Memory B cell (primary cell): ENCODE measurements at regions not wholly inside any gene's neighbourhood (a gene's known extent, or its start where the extent isn't known, plus 50 kb on each side); places are given as distances from the start of the nearest gene placed in this dataset.
"Not testable (repeated sequence)": the region's sequence is repeated elsewhere in the genome, so short reads cannot be mapped to it uniquely, and the experiment has no call there.

Experiments
- ATAC-seq: fragments of 150-1000 bp; cut with Tn5 transposase; 2 replicates; pipeline ENCODE4 v1.10.0; 2021; ENCODE audit warnings: low read depth, mild to moderate bottlenecking, moderate library complexity
- DNase-seq, 2 donors: peaks; one replicate each; pipeline ENCODE4 v3.0.0; 2022; ENCODE audit warnings: low spot score in 2 of 2
- H3K27ac Mint-ChIP-seq: one replicate; pipeline ENCODE4 v1.8.0; 2022; ENCODE audit warnings: mild to moderate bottlenecking, moderate library complexity, mixed read lengths
- H3K27me3 Mint-ChIP-seq: one replicate; pipeline ENCODE4 v1.8.0; 2022; ENCODE audit warnings: mixed read lengths
- H3K36me3 Mint-ChIP-seq: one replicate; pipeline ENCODE4 v1.8.0; 2022; ENCODE audit warnings: mild to moderate bottlenecking, mixed read lengths
- H3K4me1 Mint-ChIP-seq: one replicate; pipeline ENCODE4 v1.8.0; 2022; ENCODE audit warnings: mixed read lengths
- H3K4me3 Mint-ChIP-seq: one replicate; pipeline ENCODE4 v1.8.0; 2022; ENCODE audit warnings: mild to moderate bottlenecking, moderate library complexity, mixed read lengths
- H3K9me3 Mint-ChIP-seq: one replicate; pipeline ENCODE4 v1.8.0; 2022; ENCODE audit warnings: mixed read lengths

GRCh38 chr1:5150191-5150590, 495.8 kb downstream of the AJAP1 start:
- H3K36me3 Mint-ChIP-seq, result no peaks in the 10 kb centered on the region
- H3K27ac Mint-ChIP-seq, result no peak overlapping the region
- DNase-seq, result no peak

GRCh38 chr1:5147806-5148205, 493.4 kb downstream of the AJAP1 start:
- Mint-ChIP-seq H3K4me3 (no peak overlapping the region), H3K36me3 (no peaks in the 10 kb centered on the region), H3K4me1 (no peaks in the 10 kb centered on the region), H3K27me3 (peaks cover 13% of the 10 kb centered on the region), H3K9me3 (peaks cover 4% of the 10 kb centered on the region), H3K27ac (no peak overlapping the region)
- ATAC-seq, result no peak
- no peak for DNase-seq

More at GRCh38 chr1:5150191-5150590, 495.8 kb downstream of the AJAP1 start:
- H3K27me3 Mint-ChIP-seq, result peaks cover 7% of the 10 kb centered on the region
- no peaks in the 10 kb centered on the region for H3K4me1 Mint-ChIP-seq
- no peak for ATAC-seq
- no peak overlapping the region for H3K4me3 Mint-ChIP-seq
- peaks cover 5% of the 10 kb centered on the region for H3K9me3 Mint-ChIP-seq

- Mint-ChIP-seq H3K4me3 (no peak overlapping the region), H3K9me3 (no peaks in the 10 kb centered on the region), H3K27ac (no peak overlapping the region), H3K27me3 (peaks cover 11% of the 10 kb centered on the region), H3K36me3 (no peaks in the 10 kb centered on the region), H3K4me1 (no peaks in the 10 kb centered on the region)
- DNase-seq (no peak), ATAC-seq (no peak)
Observed at GRCh38 chr1:5142389-5142788, 488.0 kb downstream of the AJAP1 start.

- H3K9me3 Mint-ChIP-seq, result peaks cover 2% of the 10 kb centered on the region
- H3K27ac Mint-ChIP-seq, result no peak overlapping the region
- ATAC-seq (no peak), DNase-seq (no peak)
- peaks cover 12% of the 10 kb centered on the region for H3K27me3 Mint-ChIP-seq
- no peaks in the 10 kb centered on the region for H3K36me3 Mint-ChIP-seq
- no peak overlapping the region for H3K4me3 Mint-ChIP-seq
- H3K4me1 Mint-ChIP-seq, result no peaks in the 10 kb centered on the region
Observed at GRCh38 chr1:5141750-5142149, 487.3 kb downstream of the AJAP1 start.

- ATAC-seq, result no peak
- Mint-ChIP-seq H3K27me3 (peaks cover 12% of the 10 kb centered on the region), H3K9me3 (peaks cover 2% of the 10 kb centered on the region), H3K27ac (no peak overlapping the region), H3K4me3 (no peak overlapping the region), H3K36me3 (no peaks in the 10 kb centered on the region), H3K4me1 (no peaks in the 10 kb centered on the region)
- no peak for DNase-seq
Observed at GRCh38 chr1:5140962-5141361, 486.6 kb downstream of the AJAP1 start.

GRCh38 chr1:5140136-5140535, 485.7 kb downstream of the AJAP1 start:
- Mint-ChIP-seq H3K27me3 (peaks cover 8% of the 10 kb centered on the region), H3K4me1 (no peaks in the 10 kb centered on the region), H3K36me3 (no peaks in the 10 kb centered on the region), H3K9me3 (peaks cover 2% of the 10 kb centered on the region), H3K27ac (no peak overlapping the region), H3K4me3 (no peak overlapping the region)
- ATAC-seq (no peak), DNase-seq (no peak)

- no peak for ATAC-seq
Observed at GRCh38 chr1:5129746-5130355, 475.4 kb downstream of the AJAP1 start.

GRCh38 chr1:5125208-5125607, 470.8 kb downstream of the AJAP1 start:
- no peaks in the 10 kb centered on the region for H3K4me1 Mint-ChIP-seq
- ATAC-seq (no peak), DNase-seq (no peak)
- peaks cover 5% of the 10 kb centered on the region for H3K9me3 Mint-ChIP-seq
- peaks cover 6% of the 10 kb centered on the region for H3K27me3 Mint-ChIP-seq
- no peaks in the 10 kb centered on the region for H3K36me3 Mint-ChIP-seq
- H3K4me3 Mint-ChIP-seq, result no peak overlapping the region
- no peak overlapping the region for H3K27ac Mint-ChIP-seq

More at GRCh38 chr1:5129746-5130355, 475.4 kb downstream of the AJAP1 start:
- no peaks in the 10 kb centered on the region for H3K9me3 Mint-ChIP-seq
- no peaks in the 10 kb centered on the region for H3K4me1 Mint-ChIP-seq
- H3K27ac Mint-ChIP-seq, result no peak overlapping the region
- H3K36me3 Mint-ChIP-seq, result no peaks in the 10 kb centered on the region
- DNase-seq, result no peak
- H3K4me3 Mint-ChIP-seq, result no peak overlapping the region
- H3K27me3 Mint-ChIP-seq, result no peaks in the 10 kb centered on the region

- H3K4me1 Mint-ChIP-seq, result no peaks in the 10 kb centered on the region
- no peak overlapping the region for H3K27ac Mint-ChIP-seq
- ATAC-seq, result no peak
Observed at GRCh38 chr1:5120559-5120958, 466.1 kb downstream of the AJAP1 start.

GRCh38 chr1:5119366-5120234, 465.2 kb downstream of the AJAP1 start:
- Mint-ChIP-seq H3K36me3 (no peaks in the 10 kb centered on the region), H3K9me3 (peaks cover 6% of the 10 kb centered on the region), H3K4me1 (no peaks in the 10 kb centered on the region), H3K27me3 (peaks cover 9% of the 10 kb centered on the region), H3K27ac (no peak overlapping the region), H3K4me3 (no peak overlapping the region)
- DNase-seq (no peak), ATAC-seq (no peak)

More at GRCh38 chr1:5120559-5120958, 466.1 kb downstream of the AJAP1 start:
- no peak overlapping the region for H3K4me3 Mint-ChIP-seq
- peaks cover 5% of the 10 kb centered on the region for H3K9me3 Mint-ChIP-seq
- no peaks in the 10 kb centered on the region for H3K36me3 Mint-ChIP-seq
- no peak for DNase-seq
- H3K27me3 Mint-ChIP-seq, result peaks cover 9% of the 10 kb centered on the region

- H3K27me3 Mint-ChIP-seq, H3K36me3 Mint-ChIP-seq, H3K4me1 Mint-ChIP-seq, H3K27ac Mint-ChIP-seq, ATAC-seq, H3K9me3 Mint-ChIP-seq, H3K4me3 Mint-ChIP-seq, DNase-seq: not testable (repeated sequence)
Observed at GRCh38 chr1:5118771-5119170, 464.4 kb downstream of the AJAP1 start.

GRCh38 chr1:5118292-5118691, 463.9 kb downstream of the AJAP1 start:
- H3K4me3 Mint-ChIP-seq, H3K27me3 Mint-ChIP-seq, DNase-seq, ATAC-seq, H3K9me3 Mint-ChIP-seq, H3K36me3 Mint-ChIP-seq, H3K4me1 Mint-ChIP-seq, H3K27ac Mint-ChIP-seq: not testable (repeated sequence)

GRCh38 chr1:5111581-5111980, 457.2 kb downstream of the AJAP1 start:
- peaks cover 17% of the 10 kb centered on the region for H3K27me3 Mint-ChIP-seq

GRCh38 chr1:5110508-5110907, 456.1 kb downstream of the AJAP1 start:
- no peaks in the 10 kb centered on the region for H3K4me1 Mint-ChIP-seq
- no peak overlapping the region for H3K4me3 Mint-ChIP-seq

More at GRCh38 chr1:5111581-5111980, 457.2 kb downstream of the AJAP1 start:
- Mint-ChIP-seq H3K36me3 (no peaks in the 10 kb centered on the region), H3K9me3 (peaks cover 5% of the 10 kb centered on the region), H3K27ac (no peak overlapping the region), H3K4me1 (no peaks in the 10 kb centered on the region), H3K4me3 (no peak overlapping the region)
- ATAC-seq (no peak), DNase-seq (no peak)

More at GRCh38 chr1:5110508-5110907, 456.1 kb downstream of the AJAP1 start:
- Mint-ChIP-seq H3K36me3 (no peaks in the 10 kb centered on the region), H3K27ac (no peak overlapping the region), H3K27me3 (peaks cover 17% of the 10 kb centered on the region), H3K9me3 (peaks cover 5% of the 10 kb centered on the region)
- ATAC-seq (no peak), DNase-seq (no peak)
